Activated T-cell treated with anti-CD3 and anti-CD28 coated beads, Interleukin-2, amount 50 U/mL, for 4 hours (primary cell): ENCODE measurements at regions not wholly inside any gene's neighbourhood (a gene's known extent, or its start where the extent isn't known, plus 50 kb on each side); places are given as distances from the start of the nearest gene placed in this dataset.

Source experiments
- ATAC-seq, 2 donors: fragments of 200-7000 bp; cut with Tn5 transposase; one replicate each; pipeline ENCODE4 v1.10.0; 2021
- DNase-seq: peaks from one replicate; pipeline ENCODE4 v3.0.0-alpha.2; 2020
- H3K27me3 Mint-ChIP-seq: one replicate; pipeline ENCODE4 v1.8.0; 2021; ENCODE audit warnings: low read depth, mixed read lengths
- H3K36me3 Mint-ChIP-seq: one replicate; pipeline ENCODE4 v1.8.0; 2022; ENCODE audit warnings: mixed read lengths; ENCODE audit not compliant: insufficient read depth
- H3K4me1 Mint-ChIP-seq: one replicate; pipeline ENCODE4 v1.8.0; 2021; ENCODE audit warnings: low read depth, mixed read lengths
- H3K4me3 Mint-ChIP-seq: one replicate; pipeline ENCODE4 v1.8.0; 2021; ENCODE audit warnings: mild to moderate bottlenecking, moderate library complexity, mixed read lengths
- H3K9me3 Mint-ChIP-seq: one replicate; pipeline ENCODE4 v1.8.0; 2021; ENCODE audit warnings: mixed read lengths

- Mint-ChIP-seq H3K4me1 (no peaks in the 10 kb centered on the region), H3K27me3 (no peaks in the 10 kb centered on the region), H3K9me3 (peaks cover 7% of the 10 kb centered on the region), H3K4me3 (no peak overlapping the region), H3K36me3 (no peaks in the 10 kb centered on the region)
- DNase-seq (no peak), ATAC-seq (no peak)
Measured at GRCh38 chr12:126482238-126482889, 1417.1 kb downstream of the AACS start.

- no peaks in the 10 kb centered on the region for H3K4me1 Mint-ChIP-seq
- no peaks in the 10 kb centered on the region for H3K36me3 Mint-ChIP-seq
- peaks cover 7% of the 10 kb centered on the region for H3K9me3 Mint-ChIP-seq
- ATAC-seq (no peak), DNase-seq (no peak)
- no peaks in the 10 kb centered on the region for H3K27me3 Mint-ChIP-seq
- H3K4me3 Mint-ChIP-seq = no peak overlapping the region
Measured at GRCh38 chr12:126483145-126484068, 1418.2 kb downstream of the AACS start.

GRCh38 chr12:126487431-126487980 is 1422.3 kb downstream of the AACS start:
- no peak overlapping the region for H3K4me3 Mint-ChIP-seq
- DNase-seq (no peak), ATAC-seq (no peak)
- H3K36me3 Mint-ChIP-seq = no peaks in the 10 kb centered on the region
- no peaks in the 10 kb centered on the region for H3K4me1 Mint-ChIP-seq
- peaks cover 15% of the 10 kb centered on the region for H3K9me3 Mint-ChIP-seq
- H3K27me3 Mint-ChIP-seq = no peaks in the 10 kb centered on the region

GRCh38 chr12:126488806-126489205 is 1423.6 kb downstream of the AACS start:
- DNase-seq (no peak), ATAC-seq (no peak)
- Mint-ChIP-seq H3K36me3 (no peaks in the 10 kb centered on the region), H3K4me1 (no peaks in the 10 kb centered on the region), H3K27me3 (no peaks in the 10 kb centered on the region), H3K9me3 (peaks cover 13% of the 10 kb centered on the region), H3K4me3 (no peak overlapping the region)

GRCh38 chr12:126492181-126492580 is 1426.9 kb downstream of the AACS start:
- no peak overlapping the region for H3K4me3 Mint-ChIP-seq
- peaks cover 13% of the 10 kb centered on the region for H3K9me3 Mint-ChIP-seq
- DNase-seq (no peak), ATAC-seq (no peak)
- H3K36me3 Mint-ChIP-seq = no peaks in the 10 kb centered on the region
- no peaks in the 10 kb centered on the region for H3K4me1 Mint-ChIP-seq
- no peaks in the 10 kb centered on the region for H3K27me3 Mint-ChIP-seq

- ATAC-seq = no peak
- H3K9me3 Mint-ChIP-seq = peaks cover 11% of the 10 kb centered on the region
- no peaks in the 10 kb centered on the region for H3K4me1 Mint-ChIP-seq
- DNase-seq = no peak
- H3K4me3 Mint-ChIP-seq = no peak overlapping the region
- H3K36me3 Mint-ChIP-seq = no peaks in the 10 kb centered on the region
- H3K27me3 Mint-ChIP-seq = no peaks in the 10 kb centered on the region
Measured at GRCh38 chr12:126493366-126494108, 1428.3 kb downstream of the AACS start.

- Mint-ChIP-seq H3K4me3 (no peak overlapping the region), H3K9me3 (no peaks in the 10 kb centered on the region), H3K36me3 (no peaks in the 10 kb centered on the region), H3K27me3 (no peaks in the 10 kb centered on the region), H3K4me1 (no peaks in the 10 kb centered on the region)
- DNase-seq (no peak), ATAC-seq (no peak)
Measured at GRCh38 chr12:126496201-126496600, 1431.0 kb downstream of the AACS start.

GRCh38 chr12:126506426-126507182 is 1441.4 kb downstream of the AACS start:
- DNase-seq (no peak), ATAC-seq (no peak)
- H3K36me3 Mint-ChIP-seq = no peaks in the 10 kb centered on the region
- H3K9me3 Mint-ChIP-seq = peaks cover 16% of the 10 kb centered on the region
- no peak overlapping the region for H3K4me3 Mint-ChIP-seq
- H3K4me1 Mint-ChIP-seq = peaks cover 2% of the 10 kb centered on the region
- H3K27me3 Mint-ChIP-seq = no peaks in the 10 kb centered on the region

- no peak overlapping the region for H3K4me3 Mint-ChIP-seq
- no peaks in the 10 kb centered on the region for H3K36me3 Mint-ChIP-seq
- H3K9me3 Mint-ChIP-seq = peaks cover 16% of the 10 kb centered on the region
- no peak for ATAC-seq
- H3K4me1 Mint-ChIP-seq = peaks cover 2% of the 10 kb centered on the region
- no peaks in the 10 kb centered on the region for H3K27me3 Mint-ChIP-seq
- no peak for DNase-seq
Measured at GRCh38 chr12:126507231-126507630, 1442.0 kb downstream of the AACS start.

- H3K4me3 Mint-ChIP-seq = no peak overlapping the region
- H3K27me3 Mint-ChIP-seq = no peaks in the 10 kb centered on the region
- no peaks in the 10 kb centered on the region for H3K36me3 Mint-ChIP-seq
- H3K9me3 Mint-ChIP-seq = peaks cover 16% of the 10 kb centered on the region
- DNase-seq (no peak), ATAC-seq (no peak)
- H3K4me1 Mint-ChIP-seq = peaks cover 2% of the 10 kb centered on the region
Measured at GRCh38 chr12:126509572-126509971, 1444.3 kb downstream of the AACS start.

GRCh38 chr12:126510630-126511029 is 1445.4 kb downstream of the AACS start:
- H3K4me3 Mint-ChIP-seq = no peak overlapping the region
- no peak for ATAC-seq

GRCh38 chr12:126512916-126513913 is 1448.0 kb downstream of the AACS start:
- no peak overlapping the region for H3K4me3 Mint-ChIP-seq
- DNase-seq = no peak
- H3K27me3 Mint-ChIP-seq = no peaks in the 10 kb centered on the region
- ATAC-seq = no peak
- H3K9me3 Mint-ChIP-seq = peaks cover 3% of the 10 kb centered on the region
- no peaks in the 10 kb centered on the region for H3K36me3 Mint-ChIP-seq
- no peaks in the 10 kb centered on the region for H3K4me1 Mint-ChIP-seq

More at GRCh38 chr12:126510630-126511029, 1445.4 kb downstream of the AACS start:
- Mint-ChIP-seq H3K9me3 (peaks cover 15% of the 10 kb centered on the region), H3K36me3 (no peaks in the 10 kb centered on the region), H3K27me3 (no peaks in the 10 kb centered on the region), H3K4me1 (peaks cover 2% of the 10 kb centered on the region)
- no peak for DNase-seq
